Fibroblast of lung (primary cell): ENCODE measurements at regions not wholly inside any gene's neighbourhood (a gene's known extent, or its start where the extent isn't known, plus 50 kb on each side); places are given as distances from the start of the nearest gene placed in this dataset.

Source experiments
- DNase-seq, 2 donors: peaks; one replicate each; pipeline versions ENCODE4 v3.0.0 to v3.0.0-alpha.2; 2010; ENCODE audit warnings: low read depth in 2 of 2
- H2AFZ ChIP-seq: 2 replicates; pipeline ENCODE4 v1.5.1; 2012; ENCODE audit warnings: low read length, control low read depth, inconsistent platforms
- H3K27ac ChIP-seq: 2 replicates; pipeline ENCODE4 v1.5.1; 2011; ENCODE audit warnings: low read length, control low read depth; ENCODE audit not compliant: insufficient read depth
- H3K27me3 ChIP-seq: 2 replicates; pipeline ENCODE4 v1.5.1; 2011; ENCODE audit warnings: mild to moderate bottlenecking, low read length; ENCODE audit not compliant: control insufficient read depth, insufficient read depth
- H3K36me3 ChIP-seq: 2 replicates; pipeline ENCODE4 v1.5.1; 2011; ENCODE audit warnings: low read length; ENCODE audit not compliant: control insufficient read depth, insufficient read depth
- H3K4me1 ChIP-seq: 2 replicates; pipeline ENCODE4 v1.5.1; 2011; ENCODE audit warnings: low read length; ENCODE audit not compliant: control insufficient read depth, insufficient read depth; ENCODE audit errors: extremely low read depth
- H3K4me2 ChIP-seq: 2 replicates; pipeline ENCODE4 v1.5.1; 2011; ENCODE audit warnings: low read length, control low read depth; ENCODE audit not compliant: insufficient read depth; ENCODE audit errors: extremely low read depth
- H3K4me3 ChIP-seq, 4 experiments: fragments of 200-600 bp in 1 of 4; sonication (generic) in 1 of 4; replicated peaks in 1 of 4; 2 replicates each; pipeline ENCODE4 v1.5.1; 2011 to 2016; ENCODE audit warnings: low read length in 4 of 4, low read depth in 3 of 4, mild to moderate bottlenecking in 3 of 4, control low read depth in 2 of 4, inconsistent platforms in 1 of 4, mixed read lengths in 1 of 4; ENCODE audit not compliant: insufficient read depth in 1 of 4; ENCODE audit errors: control extremely low read depth in 1 of 4
- H3K79me2 ChIP-seq: 2 replicates; pipeline ENCODE4 v1.5.1; 2012; ENCODE audit warnings: mild to moderate bottlenecking, low read length, inconsistent platforms; ENCODE audit not compliant: control insufficient read depth, insufficient read depth
- H3K9ac ChIP-seq: 2 replicates; pipeline ENCODE4 v1.5.1; 2011; ENCODE audit warnings: mild to moderate bottlenecking, low read length, control low read depth; ENCODE audit not compliant: insufficient read depth
- H3K9me3 ChIP-seq: 2 replicates; pipeline ENCODE4 v1.5.1; 2012; ENCODE audit warnings: low read depth, low read length; ENCODE audit not compliant: control insufficient read depth, insufficient read depth
- H4K20me1 ChIP-seq: 2 replicates; pipeline ENCODE4 v1.5.1; 2011; ENCODE audit warnings: low read length; ENCODE audit not compliant: control insufficient read depth, insufficient read depth; ENCODE audit errors: extremely low read depth
- EZH2 ChIP-seq: IDR thresholded peaks from 2 replicates; pipeline ENCODE4 v1.5.1; 2012; ENCODE audit warnings: low read length, control low read depth, mild to moderate bottlenecking; ENCODE audit errors: missing control alignments
- TF ChIP-seq, protein P1 (sequence below), 2 donors: IDR thresholded peaks in 1 of 2; conservative IDR thresholded peaks in 1 of 2; 1 replicate in 1 of 2; 2 replicates in 1 of 2; pipeline ENCODE4 v1.5.1; 2011 to 2012; ENCODE audit warnings: low read length in 2 of 2, control low read depth in 1 of 2, inconsistent platforms in 1 of 2, low read depth in 1 of 2, mild to moderate bottlenecking in 1 of 2

- H2AFZ ChIP-seq: no peak overlapping the region
- H3K79me2 ChIP-seq: no peaks in the 10 kb centered on the region
- H4K20me1 ChIP-seq: no peaks in the 10 kb centered on the region
These were observed 1540.8 kb upstream of the PIK3C3 start for GRCh38 chr18:40414155-40414754.

DNA sequence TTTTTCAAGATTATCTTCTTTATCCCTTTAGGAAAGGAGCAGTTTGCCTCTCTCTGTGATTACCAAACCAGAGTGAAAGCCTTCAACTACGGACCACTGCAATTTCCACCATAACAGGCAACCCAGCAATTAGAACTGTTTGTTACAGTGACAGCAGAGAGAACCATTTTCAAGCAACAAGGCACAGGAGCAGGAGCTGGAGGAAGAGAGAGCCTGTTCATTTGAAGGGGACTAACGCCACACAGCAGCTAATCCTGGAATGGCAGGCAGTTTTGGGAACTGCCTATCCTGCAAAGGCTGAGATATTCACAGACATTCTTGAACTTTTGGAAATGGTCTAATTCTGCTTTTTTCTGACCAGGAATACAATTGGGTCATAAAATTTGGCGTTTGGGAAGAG is 1541.9 kb upstream of the PIK3C3 start:
- no peak overlapping the region for H3K9ac ChIP-seq
- no peak for TF ChIP-seq EZH2
- TF ChIP-seq, protein P1, sequence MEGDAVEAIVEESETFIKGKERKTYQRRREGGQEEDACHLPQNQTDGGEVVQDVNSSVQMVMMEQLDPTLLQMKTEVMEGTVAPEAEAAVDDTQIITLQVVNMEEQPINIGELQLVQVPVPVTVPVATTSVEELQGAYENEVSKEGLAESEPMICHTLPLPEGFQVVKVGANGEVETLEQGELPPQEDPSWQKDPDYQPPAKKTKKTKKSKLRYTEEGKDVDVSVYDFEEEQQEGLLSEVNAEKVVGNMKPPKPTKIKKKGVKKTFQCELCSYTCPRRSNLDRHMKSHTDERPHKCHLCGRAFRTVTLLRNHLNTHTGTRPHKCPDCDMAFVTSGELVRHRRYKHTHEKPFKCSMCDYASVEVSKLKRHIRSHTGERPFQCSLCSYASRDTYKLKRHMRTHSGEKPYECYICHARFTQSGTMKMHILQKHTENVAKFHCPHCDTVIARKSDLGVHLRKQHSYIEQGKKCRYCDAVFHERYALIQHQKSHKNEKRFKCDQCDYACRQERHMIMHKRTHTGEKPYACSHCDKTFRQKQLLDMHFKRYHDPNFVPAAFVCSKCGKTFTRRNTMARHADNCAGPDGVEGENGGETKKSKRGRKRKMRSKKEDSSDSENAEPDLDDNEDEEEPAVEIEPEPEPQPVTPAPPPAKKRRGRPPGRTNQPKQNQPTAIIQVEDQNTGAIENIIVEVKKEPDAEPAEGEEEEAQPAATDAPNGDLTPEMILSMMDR (conservative IDR thresholded peaks at IDR 0.05 in 1 of 2, IDR thresholded peaks at IDR 0.05 in 1 of 2; ENCODE audit: low read depth in 1 of 2, low read length in 2 of 2): peak; percentile 67 to 84
- H3K36me3 ChIP-seq: no peaks in the 10 kb centered on the region
- no peak overlapping the region for H3K4me2 ChIP-seq
- peak in 1 of 2 donors; percentile 72 for DNase-seq
- no peak overlapping the region for H3K4me3 ChIP-seq
- H3K9me3 ChIP-seq: no peaks in the 10 kb centered on the region
- H3K4me1 ChIP-seq: no peaks in the 10 kb centered on the region
- H4K20me1 ChIP-seq: no peaks in the 10 kb centered on the region
- no peaks in the 10 kb centered on the region for H3K27me3 ChIP-seq
- no peaks in the 10 kb centered on the region for H3K79me2 ChIP-seq
- H3K27ac ChIP-seq: no peak overlapping the region
- no peak overlapping the region for H2AFZ ChIP-seq

More at GRCh38 chr18:40414155-40414754, 1540.8 kb upstream of the PIK3C3 start:
- Histone ChIP-seq H3K36me3 (no peaks in the 10 kb centered on the region), H3K4me1 (no peaks in the 10 kb centered on the region), H3K4me3 (no peak overlapping the region), H3K27me3 (no peaks in the 10 kb centered on the region), H3K9ac (no peak overlapping the region), H3K27ac (no peak overlapping the region), H3K9me3 (no peaks in the 10 kb centered on the region), H3K4me2 (no peak overlapping the region)
- DNase-seq: peak; percentile 50 to 60
- no peak for TF ChIP-seq EZH2
- TF ChIP-seq, protein P1 (conservative IDR thresholded peaks at IDR 0.05 in 1 of 2, IDR thresholded peaks at IDR 0.05 in 1 of 2; ENCODE audit: low read depth in 1 of 2, low read length in 2 of 2): no peak

DNA sequence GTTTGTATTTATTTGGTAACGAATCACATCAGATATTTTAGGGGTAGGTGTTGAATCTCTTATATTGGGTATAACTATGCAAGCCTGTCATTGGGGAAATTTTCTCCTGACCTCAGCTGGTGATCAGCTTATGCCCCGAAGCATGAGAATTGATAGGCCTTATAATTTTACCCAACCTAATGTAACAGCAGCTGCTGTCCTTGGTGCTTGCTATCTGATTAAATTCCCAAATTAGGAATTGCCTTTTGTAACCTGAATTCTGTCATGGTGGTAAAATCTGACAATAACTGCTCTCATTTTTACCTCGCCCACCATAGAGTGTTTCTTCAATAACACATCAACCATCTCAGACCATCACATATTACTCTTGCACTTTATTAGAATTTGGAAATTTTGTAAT is 1542.6 kb upstream of the PIK3C3 start:
- Histone ChIP-seq H3K36me3 (no peaks in the 10 kb centered on the region), H3K9ac (no peak overlapping the region), H2AFZ (no peak overlapping the region), H4K20me1 (no peaks in the 10 kb centered on the region), H3K9me3 (no peaks in the 10 kb centered on the region), H3K27ac (no peak overlapping the region), H3K4me1 (no peaks in the 10 kb centered on the region), H3K4me3 (no peak overlapping the region), H3K27me3 (no peaks in the 10 kb centered on the region), H3K4me2 (no peak overlapping the region), H3K79me2 (no peaks in the 10 kb centered on the region)
- TF ChIP-seq, protein P1 (conservative IDR thresholded peaks at IDR 0.05 in 1 of 2, IDR thresholded peaks at IDR 0.05 in 1 of 2; ENCODE audit: low read depth in 1 of 2, low read length in 2 of 2): no peak
- no peak for TF ChIP-seq EZH2
- no peak for DNase-seq
